ENCODE measurements at regions not wholly inside any gene's neighbourhood (a gene's known extent, or its start where the extent isn't known, plus 50 kb on each side); places are given as distances from the start of the nearest gene placed in this dataset.

DNA sequence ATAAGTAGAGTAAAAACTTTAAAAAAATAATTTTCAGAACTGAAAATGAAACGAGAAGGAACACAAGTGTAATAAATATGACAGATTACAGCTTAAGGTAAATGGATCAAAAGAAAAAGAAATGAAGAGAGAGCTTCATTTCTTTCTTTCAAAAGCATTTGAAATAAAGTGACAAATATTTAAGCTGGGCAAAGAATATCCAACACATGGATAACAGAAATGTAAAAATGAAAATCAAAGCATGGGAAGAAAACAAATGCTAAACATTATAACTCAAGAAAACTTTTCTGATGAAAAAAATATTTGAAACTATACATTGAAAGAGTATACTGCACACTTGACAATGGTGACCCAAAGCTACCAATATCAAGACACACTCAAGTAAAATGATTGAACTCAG is 143.6 kb upstream of the IRX5 start:
- no peak for TF ChIP-seq FOXM1 (IDR thresholded peaks at IDR 0.05; ENCODE audit: borderline replicate concordance, low read depth)
- no peak for TF ChIP-seq EP300 (IDR thresholded peaks at IDR 0.05; ENCODE audit: borderline replicate concordance)
- no peak for TF ChIP-seq NFIC (IDR thresholded peaks at IDR 0.05)
- TF ChIP-seq, protein P1, sequence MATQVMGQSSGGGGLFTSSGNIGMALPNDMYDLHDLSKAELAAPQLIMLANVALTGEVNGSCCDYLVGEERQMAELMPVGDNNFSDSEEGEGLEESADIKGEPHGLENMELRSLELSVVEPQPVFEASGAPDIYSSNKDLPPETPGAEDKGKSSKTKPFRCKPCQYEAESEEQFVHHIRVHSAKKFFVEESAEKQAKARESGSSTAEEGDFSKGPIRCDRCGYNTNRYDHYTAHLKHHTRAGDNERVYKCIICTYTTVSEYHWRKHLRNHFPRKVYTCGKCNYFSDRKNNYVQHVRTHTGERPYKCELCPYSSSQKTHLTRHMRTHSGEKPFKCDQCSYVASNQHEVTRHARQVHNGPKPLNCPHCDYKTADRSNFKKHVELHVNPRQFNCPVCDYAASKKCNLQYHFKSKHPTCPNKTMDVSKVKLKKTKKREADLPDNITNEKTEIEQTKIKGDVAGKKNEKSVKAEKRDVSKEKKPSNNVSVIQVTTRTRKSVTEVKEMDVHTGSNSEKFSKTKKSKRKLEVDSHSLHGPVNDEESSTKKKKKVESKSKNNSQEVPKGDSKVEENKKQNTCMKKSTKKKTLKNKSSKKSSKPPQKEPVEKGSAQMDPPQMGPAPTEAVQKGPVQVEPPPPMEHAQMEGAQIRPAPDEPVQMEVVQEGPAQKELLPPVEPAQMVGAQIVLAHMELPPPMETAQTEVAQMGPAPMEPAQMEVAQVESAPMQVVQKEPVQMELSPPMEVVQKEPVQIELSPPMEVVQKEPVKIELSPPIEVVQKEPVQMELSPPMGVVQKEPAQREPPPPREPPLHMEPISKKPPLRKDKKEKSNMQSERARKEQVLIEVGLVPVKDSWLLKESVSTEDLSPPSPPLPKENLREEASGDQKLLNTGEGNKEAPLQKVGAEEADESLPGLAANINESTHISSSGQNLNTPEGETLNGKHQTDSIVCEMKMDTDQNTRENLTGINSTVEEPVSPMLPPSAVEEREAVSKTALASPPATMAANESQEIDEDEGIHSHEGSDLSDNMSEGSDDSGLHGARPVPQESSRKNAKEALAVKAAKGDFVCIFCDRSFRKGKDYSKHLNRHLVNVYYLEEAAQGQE (IDR thresholded peaks at IDR 0.05; ENCODE audit: low read depth), result no peak
- TF ChIP-seq TCF12 (IDR thresholded peaks at IDR 0.05; ENCODE audit: low read depth), result no peak
- TF ChIP-seq RAD21 (IDR thresholded peaks at IDR 0.05; ENCODE audit: low read depth), result no peak
- TF ChIP-seq YY1 (IDR thresholded peaks at IDR 0.05; ENCODE audit: low read depth), result no peak
- TF ChIP-seq, protein P2, sequence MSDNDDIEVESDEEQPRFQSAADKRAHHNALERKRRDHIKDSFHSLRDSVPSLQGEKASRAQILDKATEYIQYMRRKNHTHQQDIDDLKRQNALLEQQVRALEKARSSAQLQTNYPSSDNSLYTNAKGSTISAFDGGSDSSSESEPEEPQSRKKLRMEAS (IDR thresholded peaks at IDR 0.05), result no peak
- TF ChIP-seq CREB1 (IDR thresholded peaks at IDR 0.05; ENCODE audit: low read depth), result no peak
- TF ChIP-seq EGR1 (IDR thresholded peaks at IDR 0.05), result no peak
- TF ChIP-seq TAF1 (IDR thresholded peaks at IDR 0.05; ENCODE audit: low read depth), result no peak
